ENCODE measurements at regions not wholly inside any gene's neighbourhood (a gene's known extent, or its start where the extent isn't known, plus 50 kb on each side); places are given as distances from the start of the nearest gene placed in this dataset.

- no peaks in the 10 kb centered on the region for H3K36me3 Mint-ChIP-seq (ENCODE audit: low read depth)
- TF ChIP-seq CTCF (IDR thresholded peaks at IDR 0.05), result no peak
- no peaks in the 10 kb centered on the region for H3K27me3 Mint-ChIP-seq (ENCODE audit: low read depth)
- no peaks in the 10 kb centered on the region for H3K9me3 Mint-ChIP-seq (ENCODE audit: low read depth)
- no peak overlapping the region for H3K4me3 Mint-ChIP-seq (ENCODE audit: unreplicated experiment)
- DNase-seq (ENCODE audit: low spot score), result no peak
- H3K4me1 Mint-ChIP-seq (ENCODE audit: low read depth), result peaks cover 6% of the 10 kb centered on the region
- H3K27ac Mint-ChIP-seq (ENCODE audit: unreplicated experiment), result no peak overlapping the region
Measured at GRCh38 chr6:93524671-93525451, 105.5 kb upstream of the EPHA7 start.

GRCh38 chr6:93523365-93523764 is 104.0 kb upstream of the EPHA7 start:
- no peak for DNase-seq (ENCODE audit: low spot score)
- Mint-ChIP-seq H3K4me3 (ENCODE audit: unreplicated experiment) (no peak overlapping the region), H3K4me1 (ENCODE audit: low read depth) (peaks cover 6% of the 10 kb centered on the region), H3K36me3 (ENCODE audit: low read depth) (no peaks in the 10 kb centered on the region), H3K27me3 (ENCODE audit: low read depth) (no peaks in the 10 kb centered on the region), H3K9me3 (ENCODE audit: low read depth) (no peaks in the 10 kb centered on the region), H3K27ac (ENCODE audit: unreplicated experiment) (peak overlapping the region; percentile 54)
- TF ChIP-seq CTCF (IDR thresholded peaks at IDR 0.05), result no peak

GRCh38 chr6:93516441-93516840 is 97.1 kb upstream of the EPHA7 start:
- Mint-ChIP-seq H3K4me3 (ENCODE audit: unreplicated experiment) (no peak overlapping the region), H3K27me3 (ENCODE audit: low read depth) (no peaks in the 10 kb centered on the region)
- no peak for TF ChIP-seq CTCF (IDR thresholded peaks at IDR 0.05)

GRCh38 chr6:93515736-93516135 is 96.4 kb upstream of the EPHA7 start:
- Mint-ChIP-seq H3K9me3 (ENCODE audit: low read depth) (no peaks in the 10 kb centered on the region), H3K36me3 (ENCODE audit: low read depth) (no peaks in the 10 kb centered on the region), H3K4me1 (ENCODE audit: low read depth) (no peaks in the 10 kb centered on the region), H3K27ac (ENCODE audit: unreplicated experiment) (no peak overlapping the region), H3K27me3 (ENCODE audit: low read depth) (no peaks in the 10 kb centered on the region), H3K4me3 (ENCODE audit: unreplicated experiment) (no peak overlapping the region)
- no peak for TF ChIP-seq CTCF (IDR thresholded peaks at IDR 0.05)
- DNase-seq (ENCODE audit: low spot score), result no peak

More at GRCh38 chr6:93516441-93516840, 97.1 kb upstream of the EPHA7 start:
- DNase-seq (ENCODE audit: low spot score), result no peak
- H3K27ac Mint-ChIP-seq (ENCODE audit: unreplicated experiment), result no peak overlapping the region
- no peaks in the 10 kb centered on the region for H3K9me3 Mint-ChIP-seq (ENCODE audit: low read depth)
- H3K36me3 Mint-ChIP-seq (ENCODE audit: low read depth), result no peaks in the 10 kb centered on the region
- H3K4me1 Mint-ChIP-seq (ENCODE audit: low read depth), result no peaks in the 10 kb centered on the region

GRCh38 chr6:93498713-93499112 is 79.4 kb upstream of the EPHA7 start:
- TF ChIP-seq CTCF (IDR thresholded peaks at IDR 0.05), result no peak
- H3K4me3 Mint-ChIP-seq (ENCODE audit: unreplicated experiment), result no peak overlapping the region
- no peaks in the 10 kb centered on the region for H3K4me1 Mint-ChIP-seq (ENCODE audit: low read depth)
- H3K9me3 Mint-ChIP-seq (ENCODE audit: low read depth), result peaks cover 20% of the 10 kb centered on the region
- no peak overlapping the region for H3K27ac Mint-ChIP-seq (ENCODE audit: unreplicated experiment)
- no peaks in the 10 kb centered on the region for H3K36me3 Mint-ChIP-seq (ENCODE audit: low read depth)
- no peaks in the 10 kb centered on the region for H3K27me3 Mint-ChIP-seq (ENCODE audit: low read depth)
- no peak for DNase-seq (ENCODE audit: low spot score)

Data from chondrocyte (in vitro differentiated cells).